ENCODE measurements at regions not wholly inside any gene's neighbourhood (a gene's known extent, or its start where the extent isn't known, plus 50 kb on each side); places are given as distances from the start of the nearest gene placed in this dataset.

- H3K36me3 ChIP-seq: no peaks in the 10 kb centered on the region
- DNase-seq (ENCODE audit: low spot score in 2 of 2): no peak
- no peak overlapping the region for H3K4me3 ChIP-seq
- no peaks in the 10 kb centered on the region for H3K4me1 ChIP-seq
- H3K27ac ChIP-seq: no peak overlapping the region
- no peaks in the 10 kb centered on the region for H3K9me3 ChIP-seq
- H3K27me3 ChIP-seq: no peaks in the 10 kb centered on the region
- TF ChIP-seq POLR2A (IDR thresholded peaks at IDR 0.05) (no peak), POLR2AphosphoS5 (IDR thresholded peaks at IDR 0.05) (no peak)
- intact Hi-C loops (cut with DNase I; ENCODE audit: low total_unique reads): no loop called here
Measured at GRCh38 chr6:47371870-47372255, 62.2 kb upstream of the TNFRSF21 start.

- Histone ChIP-seq H3K27ac (no peak overlapping the region), H3K36me3 (no peaks in the 10 kb centered on the region), H3K4me1 (no peaks in the 10 kb centered on the region), H3K9me3 (no peaks in the 10 kb centered on the region), H3K4me3 (no peak overlapping the region), H3K27me3 (no peaks in the 10 kb centered on the region)
- intact Hi-C loops (cut with DNase I; ENCODE audit: low total_unique reads): no loop called here
- DNase-seq (ENCODE audit: low spot score in 2 of 2): no peak
- no peak for TF ChIP-seq POLR2A (IDR thresholded peaks at IDR 0.05)
- TF ChIP-seq POLR2AphosphoS5 (IDR thresholded peaks at IDR 0.05): no peak
- TF ChIP-seq CTCF (IDR thresholded peaks at IDR 0.05): no peak
Measured at GRCh38 chr6:47372318-47372717, 62.6 kb upstream of the TNFRSF21 start.

- intact Hi-C loops (cut with DNase I; ENCODE audit: low total_unique reads): no loop called here
- DNase-seq (ENCODE audit: low spot score in 2 of 2): no peak
- Histone ChIP-seq H3K9me3 (no peaks in the 10 kb centered on the region), H3K27ac (no peak overlapping the region), H3K36me3 (no peaks in the 10 kb centered on the region), H3K27me3 (no peaks in the 10 kb centered on the region), H3K4me3 (no peak overlapping the region), H3K4me1 (no peaks in the 10 kb centered on the region)
- no peak for TF ChIP-seq CTCF (IDR thresholded peaks at IDR 0.05)
- no peak for TF ChIP-seq POLR2A (IDR thresholded peaks at IDR 0.05)
- TF ChIP-seq POLR2AphosphoS5 (IDR thresholded peaks at IDR 0.05): no peak
Measured at GRCh38 chr6:47375426-47375825, 65.7 kb upstream of the TNFRSF21 start.

DNA sequence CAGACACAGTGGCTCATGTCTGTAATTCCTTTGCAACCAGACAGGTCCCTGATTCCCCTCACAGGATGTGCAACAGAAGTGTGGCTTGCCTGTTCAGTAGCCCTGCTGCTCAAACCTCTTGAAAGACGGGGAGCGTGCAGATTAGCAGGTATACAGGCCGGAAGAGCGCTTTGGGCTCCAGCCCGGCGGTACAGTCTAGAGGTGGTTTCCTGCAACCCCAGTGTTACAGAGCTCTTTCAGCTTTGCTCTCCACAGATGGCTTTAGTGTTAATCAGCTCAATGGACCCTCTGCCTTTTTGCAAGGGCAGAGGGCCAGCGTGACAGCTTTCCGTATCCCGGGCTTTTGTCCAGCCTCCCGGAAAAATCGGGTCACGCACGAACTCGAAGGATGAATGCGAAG lies 67.2 kb upstream of the TNFRSF21 start:
- intact Hi-C loops (cut with DNase I; ENCODE audit: low total_unique reads): no loop called here
- Histone ChIP-seq H3K4me1 (no peaks in the 10 kb centered on the region), H3K27me3 (no peaks in the 10 kb centered on the region), H3K27ac (no peak overlapping the region), H3K36me3 (no peaks in the 10 kb centered on the region), H3K4me3 (no peak overlapping the region), H3K9me3 (no peaks in the 10 kb centered on the region)
- TF ChIP-seq CTCF (IDR thresholded peaks at IDR 0.05) (no peak), POLR2A (IDR thresholded peaks at IDR 0.05) (no peak), POLR2AphosphoS5 (IDR thresholded peaks at IDR 0.05) (no peak)
- no peak for DNase-seq (ENCODE audit: low spot score in 2 of 2)

GRCh38 chr6:47377971-47378370 lies 68.3 kb upstream of the TNFRSF21 start:
- H3K27ac ChIP-seq: no peak overlapping the region
- TF ChIP-seq POLR2A (IDR thresholded peaks at IDR 0.05) (no peak), CTCF (IDR thresholded peaks at IDR 0.05) (no peak), POLR2AphosphoS5 (IDR thresholded peaks at IDR 0.05) (no peak)
- DNase-seq (ENCODE audit: low spot score in 2 of 2): no peak

GRCh38 chr6:47379328-47379727 lies 69.6 kb upstream of the TNFRSF21 start:
- H3K4me3 ChIP-seq: no peak overlapping the region
- intact Hi-C loops (cut with DNase I; ENCODE audit: low total_unique reads): no loop called here
- H3K36me3 ChIP-seq: no peaks in the 10 kb centered on the region
- TF ChIP-seq POLR2A (IDR thresholded peaks at IDR 0.05) (no peak), POLR2AphosphoS5 (IDR thresholded peaks at IDR 0.05) (no peak), CTCF (IDR thresholded peaks at IDR 0.05) (no peak)
- no peak for DNase-seq (ENCODE audit: low spot score in 2 of 2)
- no peaks in the 10 kb centered on the region for H3K4me1 ChIP-seq
- no peaks in the 10 kb centered on the region for H3K27me3 ChIP-seq
- H3K9me3 ChIP-seq: no peaks in the 10 kb centered on the region
- no peak overlapping the region for H3K27ac ChIP-seq

More at GRCh38 chr6:47377971-47378370, 68.3 kb upstream of the TNFRSF21 start:
- no peaks in the 10 kb centered on the region for H3K27me3 ChIP-seq
- H3K4me3 ChIP-seq: no peak overlapping the region
- H3K4me1 ChIP-seq: no peaks in the 10 kb centered on the region
- H3K36me3 ChIP-seq: no peaks in the 10 kb centered on the region
- H3K9me3 ChIP-seq: no peaks in the 10 kb centered on the region
- intact Hi-C loops (cut with DNase I; ENCODE audit: low total_unique reads): no loop called here

All from breast epithelium (tissue), 4 donors.